ENCODE measurements at regions not wholly inside any gene's neighbourhood (a gene's known extent, or its start where the extent isn't known, plus 50 kb on each side); places are given as distances from the start of the nearest gene placed in this dataset.

GRCh38 chr2:78070693-78071092 is 548.5 kb upstream of the LRRTM4 start:
- DNase-seq (ENCODE audit: low read depth): peak; percentile 22
- no peak for TF ChIP-seq CTCF (conservative IDR thresholded peaks at IDR 0.05; ENCODE audit: low read depth, low read length)
- H3K4me3 ChIP-seq (ENCODE audit: low read length): no peak overlapping the region

GRCh38 chr2:78077633-78078032 is 555.5 kb upstream of the LRRTM4 start:
- no peak for DNase-seq (ENCODE audit: low read depth)
- no peak overlapping the region for H3K4me3 ChIP-seq (ENCODE audit: low read length)
- no peak for TF ChIP-seq CTCF (conservative IDR thresholded peaks at IDR 0.05; ENCODE audit: low read depth, low read length)

- no peak overlapping the region for H3K4me3 ChIP-seq (ENCODE audit: low read length)
- TF ChIP-seq CTCF (conservative IDR thresholded peaks at IDR 0.05; ENCODE audit: low read depth, low read length): no peak
- DNase-seq (ENCODE audit: low read depth): no peak
These were observed 560.4 kb upstream of the LRRTM4 start for GRCh38 chr2:78082555-78082954.

DNA sequence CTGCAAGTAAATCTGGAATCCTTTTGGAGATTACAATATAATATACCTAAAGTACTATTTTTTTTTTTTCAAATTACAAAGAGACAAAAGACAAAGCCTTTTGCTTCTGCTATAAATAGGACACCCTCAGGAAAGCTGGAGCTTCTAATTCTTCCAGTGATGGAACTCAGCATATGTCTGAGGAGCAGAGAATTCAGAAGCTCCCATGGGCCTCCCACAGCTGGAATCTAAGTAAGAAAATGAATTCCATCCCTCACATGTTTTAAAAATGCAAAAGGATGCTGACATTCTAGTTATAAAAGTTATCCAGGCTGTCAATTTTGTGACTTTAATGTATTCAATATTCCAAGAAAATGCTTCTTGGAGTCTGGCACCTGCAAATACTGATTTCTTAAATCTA is 571.3 kb upstream of the LRRTM4 start:
- no peak overlapping the region for H3K4me3 ChIP-seq (ENCODE audit: low read length)
- TF ChIP-seq CTCF (conservative IDR thresholded peaks at IDR 0.05; ENCODE audit: low read depth, low read length): no peak
- DNase-seq (ENCODE audit: low read depth): no peak

DNA sequence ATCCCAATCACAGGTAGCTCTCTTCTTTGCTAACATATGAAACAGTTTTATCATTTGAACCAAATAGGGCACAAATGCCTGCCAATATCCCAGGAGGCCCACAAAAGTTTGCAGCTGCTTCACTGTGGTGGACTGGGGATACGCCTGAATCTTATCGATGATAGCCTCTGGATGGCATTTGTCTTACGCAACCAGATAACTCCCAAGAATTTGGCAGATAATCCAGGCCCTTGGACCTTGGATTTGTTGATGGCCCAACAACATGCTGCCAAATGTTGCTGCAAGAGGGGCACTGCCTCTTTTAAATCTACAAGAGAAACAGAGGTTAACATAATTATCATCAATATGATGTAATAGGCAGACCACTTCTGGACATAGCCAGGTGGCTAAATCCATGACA is 587.1 kb upstream of the LRRTM4 start:
- no peak overlapping the region for H3K4me3 ChIP-seq (ENCODE audit: low read length)
- DNase-seq (ENCODE audit: low read depth): no peak
- no peak for TF ChIP-seq CTCF (conservative IDR thresholded peaks at IDR 0.05; ENCODE audit: low read depth, low read length)

GRCh38 chr2:78115291-78115690 is 593.1 kb upstream of the LRRTM4 start:
- H3K4me3 ChIP-seq (ENCODE audit: low read length): no peak overlapping the region
- no peak for DNase-seq (ENCODE audit: low read depth)
- TF ChIP-seq CTCF (conservative IDR thresholded peaks at IDR 0.05; ENCODE audit: low read depth, low read length): no peak

- DNase-seq (ENCODE audit: low read depth): no peak
- no peak for TF ChIP-seq CTCF (conservative IDR thresholded peaks at IDR 0.05; ENCODE audit: low read depth, low read length)
- H3K4me3 ChIP-seq (ENCODE audit: low read length): no peak overlapping the region
These were observed 595.9 kb upstream of the LRRTM4 start for GRCh38 chr2:78118037-78118436.
